Uterus (tissue), 2 donors: ENCODE measurements at regions not wholly inside any gene's neighbourhood (a gene's known extent, or its start where the extent isn't known, plus 50 kb on each side); places are given as distances from the start of the nearest gene placed in this dataset.

Source experiments
- CTCF ChIP-seq, 4 experiments: fragments of 200-600 bp in 2 of 4; fragments of 450-650 bp in 2 of 4; sonication (generic) in 2 of 4; IDR thresholded peaks; one replicate each; pipeline ENCODE4 v1.5.1; 2016 to 2019; ENCODE audit warnings: antibody characterized with exemption in 4 of 4, mild to moderate bottlenecking in 2 of 4, moderate library complexity in 1 of 4
- POLR2A ChIP-seq, 2 donors: fragments of 450-650 bp; IDR thresholded peaks; one replicate each; pipeline ENCODE4 v1.6.1; 2016; ENCODE audit warnings: antibody characterized with exemption in 2 of 2, mild to moderate bottlenecking in 1 of 2, moderate library complexity in 1 of 2

- no peak for TF ChIP-seq CTCF (IDR thresholded peaks at IDR 0.05)
- TF ChIP-seq POLR2A (IDR thresholded peaks at IDR 0.05), result no peak
These were observed 883.0 kb downstream of the TBC1D22A start for GRCh38 chr22:47645450-47645914.
